Trophoblast cell (in vitro differentiated cells and primary cell): ENCODE measurements at regions not wholly inside any gene's neighbourhood (a gene's known extent, or its start where the extent isn't known, plus 50 kb on each side); places are given as distances from the start of the nearest gene placed in this dataset.

Experiments used
- DNase-seq, 2 donors: peaks; one replicate each; pipeline ENCODE4 v3.0.0-alpha.2; 2016
- H2AFZ ChIP-seq: 2 replicates; pipeline ENCODE4 v1.6.1; 2013; ENCODE audit warnings: low read length, moderate library complexity, mild to moderate bottlenecking; ENCODE audit not compliant: insufficient read depth, poor library complexity
- H2AK5ac ChIP-seq: 2 replicates; pipeline ENCODE4 v1.6.1; 2013; ENCODE audit warnings: mild to moderate bottlenecking, low read length
- H2BK120ac ChIP-seq: 2 replicates; pipeline ENCODE4 v1.6.1; 2013; ENCODE audit warnings: low read length, mild to moderate bottlenecking, moderate library complexity; ENCODE audit not compliant: insufficient read depth, poor library complexity
- H2BK12ac ChIP-seq: 2 replicates; pipeline ENCODE4 v1.6.1; 2013; ENCODE audit warnings: mild to moderate bottlenecking, low read length, moderate library complexity
- H2BK5ac ChIP-seq: 2 replicates; pipeline ENCODE4 v1.6.1; 2013; ENCODE audit warnings: low read length, low read depth, moderate library complexity, mild to moderate bottlenecking; ENCODE audit not compliant: poor library complexity
- H3K14ac ChIP-seq: 2 replicates; pipeline ENCODE4 v1.6.1; 2013; ENCODE audit warnings: mild to moderate bottlenecking, low read length
- H3K18ac ChIP-seq: 2 replicates; pipeline ENCODE4 v1.6.1; 2013; ENCODE audit warnings: mild to moderate bottlenecking, low read length
- H3K23ac ChIP-seq: 2 replicates; pipeline ENCODE4 v1.6.1; 2013; ENCODE audit warnings: low read length
- H3K27ac ChIP-seq: 2 replicates; pipeline ENCODE4 v1.5.1; 2013; ENCODE audit warnings: low read depth, mild to moderate bottlenecking, inconsistent platforms, low read length, moderate library complexity
- H3K27me3 ChIP-seq: 2 replicates; pipeline ENCODE4 v1.6.1; 2013; ENCODE audit warnings: inconsistent platforms, mild to moderate bottlenecking, low read length, moderate library complexity; ENCODE audit not compliant: insufficient read depth
- H3K36me3 ChIP-seq, 2 experiments: 1 replicate in 1 of 2; 2 replicates in 1 of 2; pipeline ENCODE4 v1.6.1; 2013; ENCODE audit warnings: low read length in 2 of 2, mild to moderate bottlenecking in 2 of 2, moderate library complexity in 1 of 2; ENCODE audit not compliant: insufficient read depth in 2 of 2, control insufficient read depth in 1 of 2
- H3K4ac ChIP-seq: 2 replicates; pipeline ENCODE4 v1.6.1; 2013; ENCODE audit warnings: low read depth, mild to moderate bottlenecking, low read length, moderate library complexity
- H3K4me1 ChIP-seq, 2 experiments: 1 replicate in 1 of 2; 2 replicates in 1 of 2; pipeline ENCODE4 v1.6.1; 2013; ENCODE audit warnings: low read length in 2 of 2, mild to moderate bottlenecking in 2 of 2, moderate library complexity in 1 of 2; ENCODE audit not compliant: insufficient read depth in 2 of 2, control insufficient read depth in 1 of 2
- H3K4me2 ChIP-seq: 2 replicates; pipeline ENCODE4 v1.6.1; 2013; ENCODE audit warnings: inconsistent platforms, mild to moderate bottlenecking, low read length, moderate library complexity
- H3K4me3 ChIP-seq: 2 replicates; pipeline ENCODE4 v1.5.1; 2013; ENCODE audit warnings: mild to moderate bottlenecking, low read depth, low read length, inconsistent platforms
- H3K79me1 ChIP-seq: one replicate; pipeline ENCODE4 v1.6.1; 2013; ENCODE audit warnings: low read length
- H3K79me2 ChIP-seq: 2 replicates; pipeline ENCODE4 v1.6.1; 2013; ENCODE audit warnings: low read length, mild to moderate bottlenecking; ENCODE audit not compliant: control insufficient read depth, insufficient read depth, poor library complexity
- H3K9ac ChIP-seq: 2 replicates; pipeline ENCODE4 v1.6.1; 2013; ENCODE audit warnings: mild to moderate bottlenecking, low read length
- H3K9me3 ChIP-seq: 2 replicates; pipeline ENCODE4 v1.6.1; 2013; ENCODE audit warnings: low read depth, mild to moderate bottlenecking, control low read depth, inconsistent platforms, low read length; ENCODE audit not compliant: insufficient read depth
- H4K12ac ChIP-seq: 2 replicates; pipeline ENCODE4 v1.6.1; 2013; ENCODE audit warnings: low read depth, mild to moderate bottlenecking, low read length, moderate library complexity
- H4K8ac ChIP-seq: 2 replicates; pipeline ENCODE4 v1.6.1; 2013; ENCODE audit warnings: low read depth, mild to moderate bottlenecking, low read length, moderate library complexity
- H4K91ac ChIP-seq: one replicate; pipeline ENCODE4 v1.6.1; 2013; ENCODE audit warnings: low read depth, mild to moderate bottlenecking, low read length, moderate library complexity
- WGBS: extraction: QIAGEN DNeasy Blood & Tissue Kit; methylation state at CpG from one replicate; pipeline ENCODE4 v1.1.7; 2013; ENCODE audit warnings: missing lambda C conversion rate; ENCODE audit not compliant: insufficient read length, insufficient coverage; ENCODE audit errors: extremely low coverage; 5-methylcytosine and 5-hydroxymethylcytosine counted together

DNA sequence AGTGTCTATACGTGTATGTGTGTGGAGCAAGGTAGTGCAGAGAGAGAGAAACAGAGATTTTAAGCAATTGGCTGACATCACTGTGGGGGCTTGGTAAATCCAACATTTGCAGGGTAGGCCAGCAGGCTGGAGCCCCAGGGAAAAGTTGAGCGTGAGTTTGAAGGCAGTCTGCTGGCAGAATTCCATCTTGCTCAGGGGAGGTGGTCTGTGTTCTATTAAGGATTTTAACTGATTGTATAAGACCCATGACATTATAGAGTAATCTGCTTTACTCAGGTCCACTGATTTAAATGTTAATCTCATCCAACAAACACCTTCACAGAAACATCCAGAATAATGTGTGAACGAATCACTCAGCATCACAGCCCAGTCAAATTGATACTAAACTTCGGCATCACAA, 912.9 kb downstream of the GRM8 start:
- H3K18ac ChIP-seq: no peak overlapping the region
- H3K27ac ChIP-seq: no peak overlapping the region
- no peak overlapping the region for H2BK120ac ChIP-seq
- H3K27me3 ChIP-seq: no peaks in the 10 kb centered on the region
- no CpG with 5 or more reads among the region's 4 CpGs for WGBS
- H4K91ac ChIP-seq: no peak overlapping the region
- H3K9ac ChIP-seq: no peak overlapping the region
- H2BK5ac ChIP-seq: no peak overlapping the region
- H2AK5ac ChIP-seq: no peak overlapping the region
- H3K4ac ChIP-seq: no peak overlapping the region
- no peak overlapping the region for H3K4me3 ChIP-seq
- no peaks in the 10 kb centered on the region for H3K4me1 ChIP-seq
- H3K4me2 ChIP-seq: no peak overlapping the region
- no peaks in the 10 kb centered on the region for H3K9me3 ChIP-seq
- no peaks in the 10 kb centered on the region for H3K79me2 ChIP-seq
- no peak overlapping the region for H3K14ac ChIP-seq
- H4K12ac ChIP-seq: no peak overlapping the region
- no peaks in the 10 kb centered on the region for H3K36me3 ChIP-seq
- no peak overlapping the region for H2AFZ ChIP-seq
- H3K79me1 ChIP-seq: no peaks in the 10 kb centered on the region
- DNase-seq: no peak
- H2BK12ac ChIP-seq: no peak overlapping the region
- H4K8ac ChIP-seq: no peak overlapping the region
- no peak overlapping the region for H3K23ac ChIP-seq

DNA sequence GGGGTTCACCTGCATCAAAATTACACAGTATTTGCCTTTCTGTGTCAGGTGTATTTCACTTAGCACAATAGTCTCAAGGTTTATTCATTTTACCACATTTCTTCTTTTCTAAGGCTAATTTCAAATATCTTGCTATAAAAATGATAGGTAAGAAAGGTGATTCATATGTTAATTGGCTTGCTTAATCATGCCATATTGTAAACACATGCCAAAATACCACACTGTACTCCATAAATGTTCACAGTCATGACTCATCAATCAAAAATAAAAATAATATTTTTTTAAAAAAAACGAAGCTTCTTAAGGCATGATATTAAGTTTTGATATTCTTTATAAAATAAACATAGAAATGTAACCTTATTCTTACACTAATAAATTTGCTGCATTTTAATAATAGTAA, 947.1 kb downstream of the GRM8 start:
- Histone ChIP-seq H3K4ac (no peak overlapping the region), H3K36me3 (no peaks in the 10 kb centered on the region), H3K4me3 (no peak overlapping the region), H3K14ac (no peak overlapping the region), H4K91ac (no peak overlapping the region), H3K9me3 (no peaks in the 10 kb centered on the region), H3K9ac (no peak overlapping the region), H2AFZ (no peak overlapping the region), H3K23ac (no peak overlapping the region), H2BK5ac (no peak overlapping the region), H2AK5ac (no peak overlapping the region), H2BK120ac (no peak overlapping the region), H3K79me2 (no peaks in the 10 kb centered on the region), H2BK12ac (no peak overlapping the region), H3K27ac (no peak overlapping the region), H3K18ac (no peak overlapping the region), H3K27me3 (no peaks in the 10 kb centered on the region), H3K4me1 (no peaks in the 10 kb centered on the region), H4K12ac (no peak overlapping the region), H3K79me1 (no peaks in the 10 kb centered on the region), H3K4me2 (no peak overlapping the region), H4K8ac (no peak overlapping the region)
- no peak for DNase-seq
- WGBS: no CpG with 5 or more reads among the region's 1 CpG

DNA sequence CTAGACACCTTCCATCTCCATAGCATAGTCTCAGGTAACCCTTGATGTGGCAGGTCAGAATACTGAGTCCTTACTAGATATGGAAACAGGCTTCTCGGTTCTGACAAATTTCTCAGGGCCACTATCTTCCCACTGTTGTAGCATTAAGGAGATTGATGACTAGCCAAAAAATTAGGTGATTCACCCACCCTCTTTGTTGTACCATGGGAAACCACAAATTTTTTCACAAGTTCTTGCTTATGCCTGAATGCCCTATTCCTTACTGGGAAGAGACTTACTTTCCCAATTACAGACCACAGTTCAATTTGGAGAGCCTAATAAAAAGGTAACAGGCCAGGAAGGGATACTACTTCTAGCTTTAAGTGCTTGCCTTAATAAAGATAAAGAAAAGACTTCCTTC, 948.8 kb downstream of the GRM8 start:
- no peak overlapping the region for H3K4me3 ChIP-seq
- WGBS: no CpG with 5 or more reads among the region's 1 CpG
- H3K36me3 ChIP-seq: no peaks in the 10 kb centered on the region
- no peak overlapping the region for H3K18ac ChIP-seq
- H3K14ac ChIP-seq: no peak overlapping the region
- no peak overlapping the region for H3K9ac ChIP-seq
- no peak overlapping the region for H2AFZ ChIP-seq
- no peak overlapping the region for H3K27ac ChIP-seq
- H3K4ac ChIP-seq: no peak overlapping the region
- no peak for DNase-seq
- H3K4me1 ChIP-seq: no peaks in the 10 kb centered on the region
- H4K12ac ChIP-seq: no peak overlapping the region
- H2AK5ac ChIP-seq: no peak overlapping the region
- H3K79me1 ChIP-seq: no peaks in the 10 kb centered on the region
- no peak overlapping the region for H3K23ac ChIP-seq
- H2BK5ac ChIP-seq: no peak overlapping the region
- H2BK120ac ChIP-seq: no peak overlapping the region
- H4K91ac ChIP-seq: no peak overlapping the region
- no peaks in the 10 kb centered on the region for H3K79me2 ChIP-seq
- H2BK12ac ChIP-seq: no peak overlapping the region
- no peaks in the 10 kb centered on the region for H3K27me3 ChIP-seq
- H3K9me3 ChIP-seq: no peaks in the 10 kb centered on the region
- H4K8ac ChIP-seq: no peak overlapping the region
- no peak overlapping the region for H3K4me2 ChIP-seq

DNA sequence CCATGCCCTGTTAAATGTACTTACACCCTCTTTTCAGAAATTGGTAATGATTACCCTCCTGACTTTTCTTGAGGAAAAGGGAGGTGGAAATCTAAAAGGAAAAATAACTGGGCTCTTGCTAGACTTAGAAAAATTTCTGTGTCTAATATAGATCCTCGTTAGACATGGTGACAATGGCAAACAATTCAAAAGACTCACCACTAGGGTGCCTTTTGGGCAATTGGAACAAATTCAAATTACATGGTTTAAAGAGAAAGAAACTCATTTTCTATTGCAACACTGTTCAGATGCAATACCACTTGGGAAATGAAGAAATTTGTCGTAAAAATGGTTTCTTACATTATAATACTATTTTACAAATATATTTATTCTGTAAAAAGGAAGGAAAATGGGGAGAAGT, 950.1 kb downstream of the GRM8 start:
- Histone ChIP-seq H2AFZ (no peak overlapping the region), H3K9ac (no peak overlapping the region), H3K9me3 (no peaks in the 10 kb centered on the region), H3K27me3 (no peaks in the 10 kb centered on the region), H2BK5ac (no peak overlapping the region), H3K18ac (no peak overlapping the region), H2AK5ac (no peak overlapping the region), H3K27ac (no peak overlapping the region), H4K8ac (no peak overlapping the region), H2BK120ac (no peak overlapping the region), H3K79me1 (no peaks in the 10 kb centered on the region), H3K36me3 (no peaks in the 10 kb centered on the region), H3K23ac (no peak overlapping the region), H3K4me2 (no peak overlapping the region), H3K4me3 (no peak overlapping the region), H3K14ac (no peak overlapping the region), H3K79me2 (no peaks in the 10 kb centered on the region), H2BK12ac (no peak overlapping the region), H4K12ac (no peak overlapping the region), H3K4me1 (no peaks in the 10 kb centered on the region), H3K4ac (no peak overlapping the region), H4K91ac (no peak overlapping the region)
- WGBS: no CpG with 5 or more reads among the region's 2 CpGs
- no peak for DNase-seq
